Colonic mucosa (tissue), 4 donors: ENCODE measurements at regions not wholly inside any gene's neighbourhood (a gene's known extent, or its start where the extent isn't known, plus 50 kb on each side); places are given as distances from the start of the nearest gene placed in this dataset.

Experiments
- DNase-seq: peaks from one replicate; pipeline ENCODE4 v3.0.0-alpha.2; 2020
- H3K27ac ChIP-seq: fragments of 200-600 bp; one replicate; pipeline ENCODE4 v1.8.0; 2021
- H3K27me3 ChIP-seq: fragments of 200-600 bp; one replicate; pipeline ENCODE4 v1.8.0; 2021
- H3K36me3 ChIP-seq: fragments of 200-600 bp; one replicate; pipeline ENCODE4 v1.8.0; 2021
- H3K4me1 ChIP-seq: fragments of 200-600 bp; one replicate; pipeline ENCODE4 v1.8.0; 2021; ENCODE audit warnings: mild to moderate bottlenecking
- H3K4me3 ChIP-seq: fragments of 200-600 bp; one replicate; pipeline ENCODE4 v1.8.0; 2021
- H3K9ac ChIP-seq, 2 donors: one replicate each; pipeline ENCODE4 v1.7.0; 2013; ENCODE audit warnings: control low read depth in 2 of 2, low read depth in 2 of 2, low read length in 2 of 2
- H3K9me3 ChIP-seq: fragments of 200-600 bp; one replicate; pipeline ENCODE4 v1.8.0; 2021
- CTCF ChIP-seq: fragments of 200-600 bp; IDR thresholded peaks from one replicate; pipeline ENCODE4 v1.8.0; 2022; ENCODE audit warnings: antibody characterized with exemption, mild to moderate bottlenecking
- intact Hi-C: fragments of 100-400 bp; cut with DNase I; formaldehyde crosslinking; loops from one replicate; pipeline ENCODE4 v1.14.1; 2022
- donor health status: healthy.
- donor health status: DM: no; HTN: no; CAD: no.
- donor health status: DM: no; HTN: no; CAD: no.

- H3K4me1 ChIP-seq: no peaks in the 10 kb centered on the region
- no peaks in the 10 kb centered on the region for H3K27me3 ChIP-seq
- no peaks in the 10 kb centered on the region for H3K36me3 ChIP-seq
- H3K9me3 ChIP-seq: no peaks in the 10 kb centered on the region
- intact Hi-C loops: no loop called here
- H3K9ac ChIP-seq: no peak overlapping the region
- TF ChIP-seq CTCF: no peak
- DNase-seq: no peak
- no peak overlapping the region for H3K27ac ChIP-seq
- H3K4me3 ChIP-seq: no peak overlapping the region
Observed at GRCh38 chr4:98728433-98728832, 70.0 kb upstream of the TSPAN5 start.

GRCh38 chr4:98722000-98722399, 63.6 kb upstream of the TSPAN5 start:
- Histone ChIP-seq H3K4me3 (no peak overlapping the region), H3K36me3 (no peaks in the 10 kb centered on the region), H3K27ac (no peak overlapping the region), H3K9me3 (no peaks in the 10 kb centered on the region), H3K9ac (no peak overlapping the region), H3K4me1 (no peaks in the 10 kb centered on the region), H3K27me3 (no peaks in the 10 kb centered on the region)
- intact Hi-C loops: no loop called here
- DNase-seq: no peak
- TF ChIP-seq CTCF: no peak

DNA sequence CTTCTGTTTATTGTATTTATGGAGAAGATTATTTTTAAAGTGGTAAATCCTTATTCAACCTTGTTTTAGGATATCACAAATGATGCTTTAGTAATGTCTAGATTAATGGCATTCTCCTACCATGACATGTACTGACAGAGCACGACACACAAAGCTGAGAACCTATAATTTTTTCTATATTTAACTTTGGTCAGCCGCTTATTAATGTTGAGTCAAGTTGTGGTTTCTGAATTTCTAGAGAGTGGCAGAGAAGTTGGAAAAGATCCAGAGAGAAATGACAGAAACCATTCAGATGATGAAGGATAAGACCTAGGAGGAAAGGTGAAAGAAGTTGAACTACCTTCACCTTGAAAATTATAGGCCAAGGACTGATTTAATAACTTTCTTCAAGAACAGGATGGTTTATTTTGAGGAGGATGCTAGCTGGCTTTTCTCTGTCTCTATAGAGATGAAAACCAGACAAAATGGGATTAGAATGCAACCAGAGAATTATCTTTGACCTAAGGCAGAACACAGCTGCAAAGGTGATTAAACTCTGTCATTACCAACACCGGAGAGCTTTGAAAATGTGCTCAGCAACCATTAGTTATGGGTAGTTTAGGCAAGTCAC, 62.6 kb upstream of the TSPAN5 start:
- Histone ChIP-seq H3K27me3 (no peaks in the 10 kb centered on the region), H3K27ac (no peak overlapping the region), H3K9ac (no peak overlapping the region), H3K36me3 (no peaks in the 10 kb centered on the region), H3K4me3 (no peak overlapping the region), H3K9me3 (no peaks in the 10 kb centered on the region), H3K4me1 (no peaks in the 10 kb centered on the region)
- no peak for TF ChIP-seq CTCF
- no peak for DNase-seq
- intact Hi-C loops: no loop called here

DNA sequence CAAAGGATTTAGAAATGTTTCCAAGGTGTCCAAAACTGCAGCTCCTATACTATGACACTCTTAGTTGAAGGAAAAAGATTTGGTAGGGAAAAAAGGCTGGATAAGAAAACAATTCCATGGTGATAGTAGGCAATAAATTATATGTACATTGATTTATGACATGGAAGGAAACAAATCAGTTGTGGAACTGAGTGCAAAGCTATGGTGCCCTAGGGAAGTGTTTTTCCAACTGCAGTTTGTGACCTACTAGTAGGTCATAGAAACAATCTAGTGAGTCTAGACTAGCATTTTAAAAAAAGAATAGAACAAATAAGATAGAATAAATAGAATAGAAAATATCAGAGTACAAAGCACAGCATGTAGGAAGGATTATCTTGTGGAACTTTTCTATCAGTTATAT, 58.4 kb upstream of the TSPAN5 start:
- no peaks in the 10 kb centered on the region for H3K27me3 ChIP-seq
- TF ChIP-seq CTCF: no peak
- no peak overlapping the region for H3K4me3 ChIP-seq
- no peak for DNase-seq
- H3K27ac ChIP-seq: no peak overlapping the region
- H3K9ac ChIP-seq: no peak overlapping the region
- no peaks in the 10 kb centered on the region for H3K4me1 ChIP-seq
- intact Hi-C loops: no loop called here
- H3K36me3 ChIP-seq: no peaks in the 10 kb centered on the region
- H3K9me3 ChIP-seq: no peaks in the 10 kb centered on the region

GRCh38 chr4:98712607-98713006, 54.2 kb upstream of the TSPAN5 start:
- no peaks in the 10 kb centered on the region for H3K4me1 ChIP-seq
- H3K27me3 ChIP-seq: no peaks in the 10 kb centered on the region
- H3K9me3 ChIP-seq: no peaks in the 10 kb centered on the region
- H3K9ac ChIP-seq: no peak overlapping the region
- no peak for DNase-seq
- intact Hi-C loops: no loop called here
- no peak overlapping the region for H3K27ac ChIP-seq
- TF ChIP-seq CTCF: no peak
- H3K36me3 ChIP-seq: no peaks in the 10 kb centered on the region
- no peak overlapping the region for H3K4me3 ChIP-seq
